GM23248 (cell line): ENCODE measurements at regions not wholly inside any gene's neighbourhood (a gene's known extent, or its start where the extent isn't known, plus 50 kb on each side); places are given as distances from the start of the nearest gene placed in this dataset.

Experiments
- DNase-seq: peaks from one replicate; pipeline ENCODE4 v3.0.0-alpha.2; 2015
- H2AFZ ChIP-seq: fragments of 200-600 bp; sonication (generic); 2 replicates; pipeline ENCODE4 v1.6.1; 2016; ENCODE audit warnings: antibody characterized with exemption
- H3F3A ChIP-seq: fragments of 200-600 bp; sonication (generic); 2 replicates; pipeline ENCODE4 v1.6.1; 2016; ENCODE audit warnings: mild to moderate bottlenecking, antibody characterized with exemption, mixed run types; ENCODE audit not compliant: insufficient read depth
- H3K27ac ChIP-seq: fragments of 200-600 bp; sonication (generic); 2 replicates; pipeline ENCODE4 v1.5.1; 2016; ENCODE audit warnings: mild to moderate bottlenecking
- H3K27me3 ChIP-seq: fragments of 200-600 bp; sonication (generic); replicated peaks from 2 replicates; pipeline ENCODE4 v1.6.1; 2016; ENCODE audit warnings: mild to moderate bottlenecking; ENCODE audit not compliant: insufficient read depth
- H3K36me3 ChIP-seq: fragments of 200-600 bp; sonication (generic); 2 replicates; pipeline ENCODE4 v1.6.1; 2016; ENCODE audit warnings: low read depth, mild to moderate bottlenecking
- H3K4me1 ChIP-seq: fragments of 200-600 bp; sonication (generic); 2 replicates; pipeline ENCODE4 v1.6.1; 2016; ENCODE audit warnings: mild to moderate bottlenecking; ENCODE audit not compliant: insufficient read depth
- H3K4me2 ChIP-seq: fragments of 200-600 bp; sonication (generic); one replicate; pipeline ENCODE4 v1.6.1; 2016; ENCODE audit warnings: mild to moderate bottlenecking; ENCODE audit not compliant: unreplicated experiment
- H3K4me3 ChIP-seq: fragments of 200-600 bp; sonication (generic); 2 replicates; pipeline ENCODE4 v1.5.1; 2016; ENCODE audit warnings: mild to moderate bottlenecking
- H3K79me2 ChIP-seq: fragments of 200-600 bp; sonication (generic); 2 replicates; pipeline ENCODE4 v1.6.1; 2016; ENCODE audit warnings: mild to moderate bottlenecking; ENCODE audit not compliant: insufficient read depth
- H3K9ac ChIP-seq: fragments of 200-600 bp; sonication (generic); 2 replicates; pipeline ENCODE4 v1.6.1; 2016; ENCODE audit warnings: mild to moderate bottlenecking
- H3K9me2 ChIP-seq: fragments of 200-600 bp; sonication (generic); 2 replicates; pipeline ENCODE4 v1.6.1; 2016; ENCODE audit warnings: mixed run types, mild to moderate bottlenecking, moderate library complexity; ENCODE audit not compliant: insufficient read depth
- H3K9me3 ChIP-seq: fragments of 200-600 bp; sonication (generic); one replicate; pipeline ENCODE4 v1.6.1; 2017; ENCODE audit warnings: low read depth
- H4K20me1 ChIP-seq: fragments of 200-600 bp; sonication (generic); 2 replicates; pipeline ENCODE4 v1.6.0; 2016; ENCODE audit not compliant: insufficient read depth
- EZH2 ChIP-seq: fragments of 200-600 bp; sonication (generic); IDR thresholded peaks from 2 replicates; pipeline ENCODE4 v1.6.1; 2018; ENCODE audit warnings: antibody characterized with exemption, mild to moderate bottlenecking; ENCODE audit not compliant: insufficient read depth, poor library complexity, severe bottlenecking
- EZH2phosphoT487 ChIP-seq: fragments of 200-600 bp; sonication (generic); IDR thresholded peaks from 2 replicates; pipeline ENCODE4 v1.6.1; 2018; ENCODE audit warnings: antibody characterized with exemption, moderate library complexity, mild to moderate bottlenecking, low read depth; ENCODE audit not compliant: insufficient read depth
- WGBS, 2 experiments: methylation state at CpG; one replicate each; pipeline ENCODE4 v1.1.6; 2015 to 2017; ENCODE audit warnings: low lambda C conversion rate in 2 of 2, low coverage in 1 of 2; ENCODE audit errors: missing lambda C conversion rate in 2 of 2; 5-methylcytosine and 5-hydroxymethylcytosine counted together
- in situ Hi-C: fragments of 300-500 bp; cut with MboI; formaldehyde crosslinking; loops from 2 replicates; pipeline ENCODE4 v1.15.0; 2020

- TF ChIP-seq EZH2phosphoT487 (no peak), EZH2 (no peak)
- Histone ChIP-seq H3K9me3 (no peaks in the 10 kb centered on the region), H3K36me3 (no peaks in the 10 kb centered on the region), H3K4me1 (peaks cover 29% of the 10 kb centered on the region), H4K20me1 (no peaks in the 10 kb centered on the region), H3F3A (no peaks in the 10 kb centered on the region), H3K4me3 (no peak overlapping the region), H2AFZ (no peak overlapping the region), H3K9ac (no peak overlapping the region), H3K27me3 (no peaks in the 10 kb centered on the region), H3K27ac (no peak overlapping the region), H3K4me2 (no peak overlapping the region), H3K79me2 (no peaks in the 10 kb centered on the region), H3K9me2 (no peaks in the 10 kb centered on the region)
- in situ Hi-C loops, result no loop called here
- WGBS, 2 experiments, result 88 to 95% methylated on average over 5 of the region's 5 CpGs
- DNase-seq, result no peak
Observed at GRCh38 chr11:27203077-27203647, 159.9 kb downstream of the CCDC34 start.

- Histone ChIP-seq H3K9ac (no peak overlapping the region), H3K9me3 (no peaks in the 10 kb centered on the region), H3K27me3 (no peaks in the 10 kb centered on the region), H3K9me2 (no peaks in the 10 kb centered on the region), H3K4me1 (peaks cover 29% of the 10 kb centered on the region), H3F3A (no peaks in the 10 kb centered on the region), H3K27ac (peak overlapping the region; percentile 5), H3K4me3 (no peak overlapping the region), H4K20me1 (no peaks in the 10 kb centered on the region), H3K36me3 (no peaks in the 10 kb centered on the region), H2AFZ (peak overlapping the region; percentile 27; the same call in 1 of the 2 replicates), H3K79me2 (no peaks in the 10 kb centered on the region), H3K4me2 (no peak overlapping the region)
- DNase-seq, result peak; percentile 87
- in situ Hi-C loops, result no loop called here
- WGBS, 2 experiments, result 29% methylated on average over 10 of the region's 10 CpGs
- TF ChIP-seq EZH2 (no peak), EZH2phosphoT487 (no peak)
Observed at GRCh38 chr11:27201454-27202302, 161.1 kb downstream of the BBOX1 start.

- 96 to 100% methylated on average over 1 of the region's 1 CpG for WGBS, 2 experiments
- no peak for DNase-seq
- Histone ChIP-seq H3K4me2 (no peak overlapping the region), H3K27ac (no peak overlapping the region), H3K4me1 (peaks cover 29% of the 10 kb centered on the region), H2AFZ (0 out of 2 replicates have a peak overlapping the region, but pooled peaks have one; percentile 27), H3K9me2 (no peaks in the 10 kb centered on the region), H3K9ac (no peak overlapping the region), H3K4me3 (no peak overlapping the region), H4K20me1 (no peaks in the 10 kb centered on the region), H3F3A (no peaks in the 10 kb centered on the region), H3K36me3 (no peaks in the 10 kb centered on the region), H3K9me3 (no peaks in the 10 kb centered on the region), H3K79me2 (no peaks in the 10 kb centered on the region), H3K27me3 (no peaks in the 10 kb centered on the region)
- in situ Hi-C loops, result no loop called here
- no peak for TF ChIP-seq EZH2phosphoT487
- TF ChIP-seq EZH2, result no peak
Observed at GRCh38 chr11:27200779-27201453, 160.3 kb downstream of the BBOX1 start.

GRCh38 chr11:27196203-27196897 lies 155.7 kb downstream of the BBOX1 start:
- H3K4me3 ChIP-seq, result no peak overlapping the region
- H2AFZ ChIP-seq, result no peak overlapping the region
- H3K4me2 ChIP-seq, result no peak overlapping the region
- no peak overlapping the region for H3K9ac ChIP-seq
- H3K36me3 ChIP-seq, result no peaks in the 10 kb centered on the region
- no peaks in the 10 kb centered on the region for H3F3A ChIP-seq
- DNase-seq, result no peak
- H4K20me1 ChIP-seq, result no peaks in the 10 kb centered on the region
- H3K79me2 ChIP-seq, result no peaks in the 10 kb centered on the region
- 73 to 81% methylated on average over 6 of the region's 6 CpGs for WGBS, 2 experiments
- in situ Hi-C loops, result no loop called here
- no peaks in the 10 kb centered on the region for H3K9me3 ChIP-seq
- no peaks in the 10 kb centered on the region for H3K27me3 ChIP-seq
- H3K4me1 ChIP-seq, result peaks cover 24% of the 10 kb centered on the region
- no peak for TF ChIP-seq EZH2
- no peak for TF ChIP-seq EZH2phosphoT487
- H3K27ac ChIP-seq, result no peak overlapping the region
- H3K9me2 ChIP-seq, result no peaks in the 10 kb centered on the region
